HG03520 (cell line): ENCODE measurements at regions not wholly inside any gene's neighbourhood (a gene's known extent, or its start where the extent isn't known, plus 50 kb on each side); places are given as distances from the start of the nearest gene placed in this dataset.

Experiments
- ATAC-seq: cut with Tn5 transposase; IDR thresholded peaks from one replicate; pipeline ENCODE4 v1.9.1; 2021; ENCODE audit warnings: mild to moderate bottlenecking, moderate library complexity; ENCODE audit not compliant: unreplicated experiment

DNA sequence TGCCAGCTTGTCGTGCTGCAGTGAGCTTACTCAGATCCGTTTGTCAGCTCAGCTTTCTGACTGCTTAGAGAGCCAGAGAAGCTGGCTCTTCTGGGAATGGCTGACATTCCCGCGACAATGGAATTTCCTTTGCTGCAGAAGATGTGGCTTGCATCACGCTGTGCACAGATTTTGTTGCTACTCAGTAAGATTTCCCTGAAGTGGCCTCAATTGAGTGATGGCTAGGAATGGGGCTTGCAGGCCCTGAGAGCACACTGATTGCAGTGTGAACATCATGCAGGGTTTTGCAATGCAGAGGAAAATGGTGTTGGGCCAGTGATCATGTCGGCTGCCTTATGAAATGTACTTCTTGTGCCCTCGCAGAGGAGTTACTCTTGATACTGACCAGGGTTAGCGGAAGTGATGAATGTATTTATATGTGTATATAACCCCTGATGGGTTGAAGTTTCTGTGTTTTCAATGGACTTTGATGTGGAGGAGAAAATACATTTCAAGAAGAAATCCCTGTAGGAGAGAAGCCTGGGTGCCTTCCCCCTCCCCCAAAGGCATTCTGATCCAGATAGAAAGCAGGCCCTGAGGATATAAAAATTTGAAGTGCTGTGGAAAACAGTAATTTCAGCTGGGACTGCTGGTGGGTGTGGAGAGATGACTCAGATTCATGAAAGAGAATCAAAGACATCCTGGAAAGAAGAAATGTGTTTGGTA, 102.5 kb upstream of the PDZRN3 start:
- no peak for ATAC-seq

DNA sequence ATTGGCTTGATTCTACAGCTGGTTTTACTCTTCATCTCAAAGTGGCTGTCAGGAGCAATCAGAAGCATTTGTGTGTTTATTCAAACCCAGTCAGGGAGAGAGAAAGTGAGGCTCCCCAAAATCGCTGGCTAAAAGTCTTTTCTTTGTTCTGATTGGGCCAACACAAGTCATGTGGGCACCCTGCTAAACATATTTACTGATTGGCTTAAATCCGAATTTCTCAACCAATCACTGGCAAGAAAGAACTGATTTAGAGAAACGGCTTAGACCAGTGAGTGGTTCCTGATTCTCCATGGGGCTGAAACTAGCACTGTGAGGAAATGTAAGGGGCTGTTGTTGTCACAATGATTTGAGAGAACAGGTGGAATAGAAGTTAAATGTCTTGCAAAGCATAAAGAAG, 98.9 kb upstream of the PDZRN3 start:
- ATAC-seq, result no peak

DNA sequence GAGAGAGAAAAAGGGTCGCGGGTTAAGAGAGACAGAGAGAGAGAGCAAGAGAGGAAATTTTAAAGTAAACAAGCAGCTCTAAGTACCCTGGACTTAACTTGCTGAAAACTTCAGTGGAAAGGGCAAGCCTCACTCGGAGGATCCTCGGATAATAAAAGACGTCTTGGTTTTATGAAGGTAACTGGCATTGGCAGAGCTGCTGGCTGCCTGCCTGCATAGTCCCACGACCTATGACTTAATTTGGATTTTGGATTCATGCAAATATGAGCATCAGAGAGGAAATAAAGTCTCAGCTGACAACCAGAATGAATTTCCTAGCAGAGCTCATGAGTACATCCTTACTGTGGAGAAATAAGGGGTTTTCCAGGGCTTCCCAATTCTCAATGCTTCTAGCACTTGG, 95.1 kb upstream of the PDZRN3 start:
- ATAC-seq, result no peak

DNA sequence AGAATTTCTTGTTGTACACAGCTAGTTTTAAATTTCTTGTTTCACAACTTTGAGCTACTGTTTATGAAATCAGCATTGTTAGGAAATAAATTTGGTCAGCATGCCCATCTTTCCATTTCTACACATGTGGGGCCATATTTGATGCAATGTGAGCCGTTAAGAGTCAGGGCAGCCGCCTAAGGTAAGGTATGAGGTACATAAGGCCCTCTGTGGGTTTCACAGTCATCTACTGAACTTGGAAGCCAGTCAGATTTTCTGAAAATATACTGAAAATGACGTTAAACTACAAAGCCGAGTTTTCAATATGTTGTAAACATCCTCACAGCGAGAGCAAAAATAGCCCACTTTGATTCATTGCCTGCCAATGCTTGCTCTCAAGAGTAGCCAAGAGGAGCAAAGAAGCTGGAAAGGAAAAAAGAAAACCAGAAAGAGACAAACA, 94.7 kb upstream of the PDZRN3 start:
- ATAC-seq, result no peak

DNA sequence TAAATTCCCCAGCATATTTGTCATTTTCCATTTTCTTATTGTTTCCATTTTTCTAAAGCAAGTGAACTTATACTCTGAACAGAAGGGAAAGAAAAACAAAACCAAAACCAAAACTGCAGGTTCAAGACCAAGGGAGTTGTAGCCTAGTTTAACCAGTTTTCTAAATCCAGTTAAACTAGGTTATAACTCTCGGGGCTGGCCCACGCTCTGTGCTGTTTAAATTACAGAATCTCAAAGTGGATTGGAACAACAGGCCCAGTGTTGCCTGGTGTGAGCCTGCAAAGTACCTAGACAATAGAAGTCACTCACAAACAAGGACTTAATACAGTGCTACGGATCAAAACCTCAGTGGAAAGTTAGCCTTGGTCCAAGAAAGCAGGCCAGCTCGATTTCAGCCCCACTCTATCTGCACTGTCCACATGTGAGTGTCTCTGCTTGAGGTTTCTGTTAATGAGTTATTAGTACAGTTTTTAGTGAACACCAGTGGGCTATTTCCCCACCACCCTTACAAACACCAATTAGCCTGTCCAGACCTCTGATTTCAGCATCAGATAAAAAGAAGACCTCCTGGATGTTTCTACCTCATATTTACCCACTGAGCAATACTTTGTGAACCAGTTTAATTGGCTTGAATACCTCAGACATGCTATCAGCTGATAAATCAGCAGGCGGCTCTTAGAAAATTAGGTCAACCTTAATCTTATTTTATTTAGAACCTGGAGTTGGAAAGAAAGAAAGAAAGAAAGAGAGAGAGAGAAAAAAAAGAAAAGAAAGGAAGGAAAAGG, 93.8 kb upstream of the PDZRN3 start:
- ATAC-seq, result no peak

DNA sequence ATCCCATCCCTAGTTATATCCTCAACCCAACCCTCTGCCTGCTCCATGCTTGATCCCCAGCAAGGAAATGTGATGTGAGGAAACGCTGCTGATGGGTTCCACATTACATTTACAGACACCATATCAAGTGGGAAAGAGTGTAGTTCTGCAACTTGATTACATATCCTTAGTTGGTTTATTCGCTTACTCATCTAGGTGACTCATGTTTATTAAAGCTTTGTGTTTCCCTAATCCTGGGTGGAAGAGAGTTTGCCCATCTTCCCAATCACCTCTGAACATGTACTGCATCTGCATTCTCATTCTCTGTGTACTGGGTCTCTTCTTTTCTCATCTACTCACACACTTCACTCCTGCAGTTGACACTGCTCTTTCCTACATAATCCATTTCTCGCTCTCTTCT, 91.7 kb upstream of the PDZRN3 start:
- ATAC-seq, result no peak

DNA sequence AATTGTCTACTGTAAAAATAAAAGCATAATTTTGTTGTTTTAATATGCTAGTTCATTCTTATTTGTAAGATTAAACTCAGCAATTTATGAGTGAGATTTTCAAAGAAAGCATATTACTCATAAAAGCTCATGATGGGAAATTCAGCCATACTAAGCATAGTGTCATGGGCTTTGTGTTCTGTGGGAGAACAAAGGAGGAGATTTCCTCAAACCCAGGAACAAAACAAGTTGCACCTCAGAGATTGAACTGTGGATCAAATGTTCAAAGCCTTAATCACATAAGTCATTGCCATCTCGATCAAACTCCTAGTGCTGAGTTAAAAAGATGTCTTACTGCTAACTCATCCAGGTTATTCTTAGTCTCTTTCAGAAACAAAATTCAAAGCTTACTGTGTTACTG, 85.6 kb upstream of the PDZRN3 start:
- no peak for ATAC-seq

DNA sequence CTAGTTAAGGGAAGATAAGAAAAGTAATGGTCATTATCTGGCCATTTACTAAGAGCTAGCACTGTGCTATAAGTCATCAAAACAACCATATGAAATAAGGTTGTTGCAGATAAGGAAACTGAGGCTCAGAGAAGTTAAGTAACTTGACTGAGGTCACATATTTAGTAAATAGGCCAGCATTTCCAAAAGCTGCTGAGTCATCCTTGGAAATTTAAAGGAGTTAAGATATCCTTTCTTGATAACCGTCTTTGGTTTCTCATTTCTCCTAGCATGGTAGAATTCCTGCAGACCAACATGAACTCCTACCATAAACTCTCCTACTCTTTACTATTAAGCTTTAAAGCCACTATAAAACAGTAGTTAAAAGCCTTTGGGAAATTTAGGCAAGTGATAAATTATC, 85.0 kb upstream of the PDZRN3 start:
- no peak for ATAC-seq

DNA sequence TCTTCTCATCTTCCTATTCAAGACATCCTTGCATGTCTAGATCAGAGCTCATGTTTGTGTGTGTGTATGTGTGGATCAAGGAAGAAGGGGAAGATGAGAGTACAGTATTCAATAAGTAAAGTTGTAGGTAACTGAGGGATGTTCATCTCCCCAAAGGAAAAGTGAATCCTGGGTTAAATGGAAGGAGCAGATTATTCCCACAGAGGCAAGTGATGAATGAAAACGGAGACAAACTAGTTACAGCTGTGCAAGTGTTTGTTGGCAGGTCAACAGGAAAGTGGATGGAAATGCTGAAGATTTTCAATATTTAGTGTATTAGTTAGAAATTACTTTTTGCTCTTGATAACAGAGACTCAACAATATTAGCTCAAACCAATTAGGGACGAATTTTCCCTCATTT, 84.2 kb upstream of the PDZRN3 start:
- ATAC-seq, result no peak

DNA sequence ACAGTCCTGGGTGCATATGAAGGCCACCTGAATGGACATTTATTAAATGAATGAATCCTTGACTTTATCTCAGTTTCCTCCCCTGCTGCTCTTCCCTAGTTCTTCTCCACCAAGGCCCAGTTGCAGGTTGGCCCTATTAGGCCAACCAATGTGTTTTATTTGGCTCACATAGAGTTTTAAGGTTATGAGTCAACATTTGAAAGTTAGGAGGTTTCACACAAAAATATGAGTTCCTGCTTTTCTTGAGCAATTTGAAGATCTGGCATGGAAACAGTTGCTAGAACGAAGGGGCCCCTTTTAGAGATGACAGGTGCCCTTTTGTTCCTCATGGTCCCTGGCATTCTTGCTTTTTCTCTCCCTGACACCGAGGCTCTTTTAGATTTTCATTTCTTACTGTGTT, 83.0 kb upstream of the PDZRN3 start:
- ATAC-seq, result no peak

DNA sequence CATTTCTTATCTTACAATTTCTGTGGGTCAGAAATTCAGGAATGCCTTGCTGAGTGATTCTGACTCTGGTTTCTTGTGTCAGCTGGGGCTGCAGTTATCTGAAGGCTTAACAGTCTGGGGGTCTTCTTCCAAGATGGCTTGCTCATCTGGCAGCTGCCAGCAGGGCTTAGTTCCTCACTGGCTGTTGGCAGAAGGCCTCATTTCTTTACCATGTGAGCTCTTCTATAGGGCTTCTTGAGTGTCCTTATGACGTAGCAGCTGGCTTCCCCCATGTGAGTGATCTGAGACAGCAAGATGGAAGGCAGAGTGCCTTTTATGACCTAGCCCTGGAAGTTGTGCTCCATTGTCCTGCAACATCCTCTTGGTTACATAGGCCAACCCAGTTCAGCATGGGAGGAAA, 82.0 kb upstream of the PDZRN3 start:
- ATAC-seq, result no peak

DNA sequence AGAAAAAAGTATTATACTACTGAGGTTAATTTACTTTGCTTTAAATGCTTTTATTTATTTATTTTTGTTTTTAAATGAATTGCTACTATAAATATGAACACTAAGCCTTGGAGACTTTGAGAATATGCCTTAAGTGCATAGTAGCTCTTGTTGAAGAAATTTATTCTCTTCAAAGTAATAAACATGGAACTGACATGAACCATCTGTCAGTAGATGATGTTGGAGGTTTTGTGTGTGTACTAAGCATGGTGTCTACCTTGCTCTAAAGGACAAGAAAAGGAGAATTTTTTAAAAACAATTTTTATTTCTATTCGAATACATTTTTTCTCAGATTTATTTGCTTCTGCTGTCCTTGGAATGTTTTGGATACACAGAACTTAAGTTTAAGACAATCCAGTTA, 81.1 kb upstream of the PDZRN3 start:
- no peak for ATAC-seq

DNA sequence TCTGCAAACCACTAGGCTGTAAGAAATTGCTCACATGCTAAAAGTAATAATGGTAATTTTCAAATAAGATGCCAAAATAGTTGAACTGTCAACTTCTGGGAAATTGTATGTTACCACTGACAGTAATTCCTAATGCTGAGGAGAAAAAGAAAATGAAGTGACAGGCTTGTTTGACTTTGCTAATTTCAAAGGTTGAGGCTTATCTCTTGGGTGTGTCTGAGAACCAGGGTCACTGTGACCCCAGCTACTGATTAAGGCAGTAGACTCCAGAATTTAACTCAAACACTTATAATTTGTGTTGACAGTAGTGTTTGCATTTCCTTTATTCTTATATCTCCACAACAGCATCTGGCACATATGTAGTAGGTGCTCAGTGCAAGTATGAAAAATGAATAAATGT, 74.6 kb upstream of the PDZRN3 start:
- ATAC-seq, result no peak

DNA sequence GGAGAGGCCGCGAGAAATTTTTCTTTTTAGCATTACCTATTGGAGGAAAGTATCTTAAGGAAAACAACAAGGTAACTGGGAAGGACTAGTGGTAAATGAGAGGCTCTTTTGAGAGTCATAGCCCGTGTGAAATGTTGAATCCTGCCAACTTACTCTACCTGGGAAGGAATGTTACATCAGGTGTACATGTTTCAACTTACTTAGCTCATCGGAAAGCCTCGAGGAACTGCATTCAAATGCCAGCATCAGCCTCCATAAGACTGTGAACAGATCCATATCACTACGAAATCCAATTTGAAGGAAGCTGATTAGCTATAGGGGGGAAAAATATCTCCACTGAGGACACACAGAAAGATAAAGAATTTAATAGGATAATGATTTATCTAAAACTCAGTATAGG, 72.3 kb upstream of the PDZRN3 start:
- no peak for ATAC-seq

DNA sequence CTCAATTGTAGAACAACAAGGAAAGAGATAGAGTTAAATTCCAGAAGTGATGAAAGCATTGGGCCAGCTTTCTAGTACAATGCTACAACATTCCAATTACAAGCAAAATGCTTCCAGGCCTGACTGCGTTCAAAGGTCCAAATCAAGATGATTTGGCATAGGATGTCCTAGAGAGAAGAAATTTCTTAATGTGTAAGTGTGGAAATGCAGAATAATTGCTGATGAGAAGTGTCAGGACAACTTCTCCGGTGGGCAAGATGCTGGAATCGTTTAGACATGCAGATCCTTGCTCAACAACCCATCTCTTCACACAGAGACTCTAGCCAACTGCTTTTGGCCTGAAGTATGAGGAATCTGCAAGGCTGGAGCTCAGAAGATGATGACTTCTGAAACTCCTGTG, 71.1 kb upstream of the PDZRN3 start:
- ATAC-seq, result no peak

DNA sequence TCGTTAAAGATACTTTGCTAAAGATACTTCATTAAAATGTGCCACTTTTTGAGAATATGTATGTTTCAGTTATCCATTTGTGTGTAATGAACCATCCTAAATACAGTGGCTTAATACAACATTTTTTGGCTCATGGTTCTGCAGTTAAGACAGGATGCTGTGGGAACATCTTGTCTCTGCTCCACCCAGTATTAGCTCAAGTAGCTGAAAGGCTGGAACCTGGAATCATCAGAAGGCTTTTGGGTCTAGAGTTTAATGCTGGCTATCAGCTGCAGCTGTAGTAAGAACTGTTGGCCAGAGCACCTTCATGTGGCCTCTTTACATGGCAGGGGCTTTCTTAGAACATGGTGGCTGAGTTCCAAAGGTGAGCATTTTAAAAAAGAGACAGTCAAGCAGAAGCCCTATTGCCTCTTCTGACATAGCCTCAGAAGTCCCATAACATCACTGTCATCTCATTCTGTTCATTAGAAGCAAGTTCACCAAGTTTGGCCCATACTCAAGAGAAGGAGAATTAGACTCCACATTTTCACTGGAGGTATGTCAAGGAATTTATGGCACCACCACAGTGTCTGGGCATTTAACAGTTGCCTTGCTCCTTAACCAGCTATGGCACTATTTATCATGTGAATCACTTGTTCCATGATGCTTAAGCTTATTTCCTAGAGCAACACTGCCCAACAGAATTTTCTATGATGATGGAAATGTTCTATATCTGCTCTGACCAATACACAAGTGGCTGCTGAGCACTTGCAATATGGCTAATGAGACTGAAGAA, 70.4 kb upstream of the PDZRN3 start:
- ATAC-seq, result no peak

DNA sequence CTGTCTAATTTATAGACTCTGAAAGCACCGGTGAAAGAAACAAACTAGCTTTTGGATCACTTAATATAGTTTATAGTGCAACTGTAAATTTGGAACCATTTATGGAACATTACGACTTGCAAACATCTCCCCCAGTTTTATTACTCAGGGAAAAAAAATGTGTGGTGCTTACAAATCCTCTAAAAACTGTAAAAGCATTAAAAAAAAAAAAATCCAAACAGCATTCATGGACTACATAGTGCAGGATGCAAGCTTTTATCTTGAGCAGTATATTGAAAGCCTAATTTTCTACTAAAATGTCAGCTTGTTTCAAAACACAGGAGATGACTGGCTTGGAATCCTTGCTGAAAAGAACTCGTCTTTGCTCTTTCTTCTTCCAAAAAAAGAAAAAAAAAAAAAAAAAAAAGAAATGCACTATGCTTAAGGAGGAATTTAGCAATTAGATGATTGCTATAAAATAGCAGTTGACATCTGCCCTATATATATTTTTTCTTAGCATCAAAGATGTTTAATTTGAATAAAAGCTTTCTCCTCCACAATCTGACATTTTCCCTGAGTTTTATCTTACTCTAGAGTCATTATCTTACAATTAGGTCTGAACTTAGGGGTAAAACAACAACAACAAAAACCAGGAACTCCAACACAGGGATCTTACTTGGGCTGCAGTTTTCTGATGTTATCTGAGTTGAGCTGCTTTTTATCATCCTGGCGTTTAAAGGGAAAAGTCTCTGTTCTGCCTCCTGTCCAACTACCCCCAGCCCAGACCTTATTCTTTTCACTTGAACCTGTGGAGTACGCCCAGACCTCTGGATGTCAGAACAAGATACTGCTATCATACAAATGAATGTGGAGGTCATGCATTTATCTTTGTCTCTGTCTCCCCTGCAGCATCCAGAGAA, 62.6 kb upstream of the PDZRN3 start:
- no peak for ATAC-seq

DNA sequence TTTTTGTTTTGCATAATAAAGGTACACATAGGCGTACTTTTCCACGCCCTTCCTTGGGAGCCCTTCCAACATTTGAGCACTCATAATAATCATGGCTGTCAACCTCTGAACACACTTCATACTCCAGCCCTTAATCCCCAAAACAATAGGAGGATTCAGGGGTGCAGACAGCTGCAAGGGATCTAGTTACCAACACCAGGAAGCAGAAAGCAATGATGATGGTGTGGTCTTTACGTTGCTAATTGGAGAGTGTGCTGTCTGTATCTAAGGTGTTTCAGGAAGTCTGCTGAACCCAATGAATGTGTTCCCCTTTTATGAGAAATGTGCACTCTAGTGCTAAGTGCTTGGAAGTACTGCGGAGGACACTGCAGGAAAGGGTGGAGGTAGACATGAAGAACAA, 60.3 kb upstream of the PDZRN3 start:
- no peak for ATAC-seq

DNA sequence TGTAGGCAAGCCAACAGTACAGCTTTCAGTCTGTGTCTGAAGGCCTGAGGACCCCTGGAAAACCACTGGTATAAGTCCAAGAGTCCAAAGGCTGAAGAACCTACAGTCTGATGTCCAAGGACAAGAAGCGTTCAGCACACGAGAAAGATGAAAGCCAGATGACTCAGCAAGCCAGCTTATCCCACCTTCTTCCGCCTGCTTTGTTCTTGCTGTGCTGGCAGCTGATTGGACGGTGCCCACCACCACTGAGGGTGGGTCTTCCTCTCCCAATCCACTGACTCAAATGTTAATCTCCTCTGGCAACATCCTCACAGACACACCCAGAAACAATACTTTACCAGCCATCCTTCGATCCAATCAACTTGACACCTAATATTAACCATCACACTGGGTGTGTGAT, 59.0 kb upstream of the PDZRN3 start:
- no peak for ATAC-seq

DNA sequence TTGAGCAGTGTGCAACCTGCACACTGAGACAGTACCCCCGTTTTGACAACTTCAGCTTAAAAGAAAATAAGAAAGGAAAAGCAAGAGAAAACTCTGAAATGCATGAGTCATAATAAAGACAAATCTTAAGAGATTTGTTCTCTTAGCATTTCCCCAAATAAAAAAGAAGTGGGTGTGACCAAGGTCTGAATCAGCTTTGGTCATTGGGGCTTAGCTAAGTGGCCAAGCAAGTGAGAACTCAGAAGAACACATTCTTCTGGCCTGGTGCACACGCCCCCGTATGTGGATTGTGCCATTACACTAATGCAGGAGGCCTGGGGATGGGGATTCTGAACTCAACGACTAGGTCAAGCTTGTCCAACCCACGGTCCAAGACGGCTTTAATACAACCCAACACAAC, 56.9 kb upstream of the PDZRN3 start:
- ATAC-seq, result no peak

DNA sequence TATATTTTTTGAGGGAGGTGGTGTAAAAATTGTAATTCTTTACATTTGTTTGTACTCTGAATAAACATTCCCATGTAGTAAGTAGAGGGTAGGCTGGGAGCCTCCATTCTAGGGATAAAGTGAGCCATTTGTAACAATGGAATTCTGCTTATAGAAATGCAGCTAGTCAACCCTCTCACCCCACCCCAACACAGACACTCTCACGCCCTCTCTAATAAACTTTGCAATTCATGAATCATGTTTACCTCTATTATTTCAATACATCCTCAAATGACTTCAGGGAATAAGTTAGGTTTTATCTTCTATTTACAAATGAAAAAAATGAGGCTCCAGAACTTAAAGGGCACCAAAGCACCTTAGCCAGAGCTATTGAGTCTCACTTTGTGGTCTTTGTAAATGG, 56.5 kb upstream of the PDZRN3 start:
- no peak for ATAC-seq
